ENCODE measurements at regions not wholly inside any gene's neighbourhood (a gene's known extent, or its start where the extent isn't known, plus 50 kb on each side); places are given as distances from the start of the nearest gene placed in this dataset.

DNA sequence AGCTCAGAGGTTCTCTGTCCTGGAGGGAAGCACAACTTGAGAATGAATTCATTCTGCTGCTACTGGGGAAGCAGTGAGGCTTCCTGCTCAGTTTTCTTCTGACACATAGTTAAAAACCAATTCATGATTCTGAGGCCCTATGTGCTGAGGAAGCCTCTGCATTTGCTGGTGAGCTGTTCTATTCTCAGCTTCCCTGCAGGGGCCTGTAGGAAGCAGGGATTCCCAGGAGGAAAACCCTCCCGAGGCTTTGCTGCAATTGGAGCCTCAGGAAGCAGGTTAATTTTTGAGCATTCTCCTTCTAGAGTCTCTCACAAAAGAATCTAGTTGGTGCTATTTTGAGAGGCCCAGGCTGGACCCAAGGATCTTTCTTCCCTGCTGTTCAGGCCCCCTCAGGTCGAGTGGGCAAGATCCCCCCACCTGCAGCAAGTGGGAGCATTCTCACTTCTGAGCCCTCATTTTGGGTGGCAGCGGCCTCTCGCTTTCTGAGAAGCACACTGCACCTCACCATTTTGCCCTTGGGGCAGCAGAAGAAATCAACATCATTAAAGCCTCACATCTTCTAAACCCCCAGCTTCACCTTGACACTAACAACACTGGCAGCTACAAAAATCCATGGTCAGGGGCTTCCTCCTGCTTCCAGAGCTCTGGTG, 197.5 kb upstream of the TSC22D2 start:
- FAIRE-seq, result no peak

DNA sequence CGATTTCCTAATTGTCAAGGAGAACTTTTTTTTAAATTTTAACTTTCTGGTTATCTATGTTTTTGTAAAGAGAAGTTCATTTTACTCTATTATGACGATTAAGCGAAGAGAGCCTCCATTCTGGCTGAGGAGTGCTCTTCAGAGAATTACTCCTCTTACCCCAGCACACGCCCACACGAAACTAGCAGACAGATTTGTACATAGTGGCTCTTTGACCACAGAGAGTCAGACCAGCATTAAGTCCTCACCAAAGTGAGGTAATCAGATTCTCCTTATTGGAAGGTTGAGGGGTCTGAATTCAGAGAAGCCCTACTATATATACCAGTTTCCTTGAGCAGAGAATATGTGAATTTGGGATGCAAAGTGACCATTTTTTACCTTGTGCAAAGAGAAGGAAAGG, 204.8 kb upstream of the TSC22D2 start:
- Histone ChIP-seq H3K4me2 (ENCODE audit: control insufficient read depth, extremely low read depth, insufficient read depth, low read depth, low read length) (no peak overlapping the region), H3K4me1 (ENCODE audit: control insufficient read depth, extremely low read depth, insufficient read depth, low read length) (no peaks in the 10 kb centered on the region), H3K79me2 (ENCODE audit: control insufficient read depth, insufficient read depth, low read length) (no peaks in the 10 kb centered on the region), H3K27ac (ENCODE audit: control insufficient read depth, insufficient read depth, low read length) (no peak overlapping the region), H3K9ac (ENCODE audit: control insufficient read depth, extremely low read depth, insufficient read depth, low read length) (no peak overlapping the region), H4K20me1 (ENCODE audit: control insufficient read depth, extremely low read depth, insufficient read depth, low read length) (no peaks in the 10 kb centered on the region), H3K4me3 (ENCODE audit: control insufficient read depth in 2 of 3, extremely low read depth in 1 of 3, insufficient read depth in 2 of 3, low read depth in 1 of 3, low read length in 3 of 3) (no peak overlapping the region), H3K9me3 (ENCODE audit: control insufficient read depth, low read depth, low read length) (no peaks in the 10 kb centered on the region), H3K27me3 (ENCODE audit: control insufficient read depth, extremely low read depth, insufficient read depth, low read length) (peaks cover 10% of the 10 kb centered on the region), H3K9me1 (ENCODE audit: control insufficient read depth, extremely low read depth, insufficient read depth, low read length) (no peaks in the 10 kb centered on the region), H3K36me3 (ENCODE audit: control insufficient read depth in 2 of 2, extremely low read depth in 1 of 2, insufficient read depth in 2 of 2, low read length in 2 of 2) (no peaks in the 10 kb centered on the region), H2AFZ (ENCODE audit: control insufficient read depth, low read length) (no peak overlapping the region)
- dilution Hi-C loops (cut with MboI; ENCODE audit: extremely low pct_ligation_motif_present, low sequenced_read_pairs), result no loop called here
- no peak for DNase-seq (ENCODE audit: low read depth, low spot score)
- FAIRE-seq, result no peak
- no peak for TF ChIP-seq EZH2 (IDR thresholded peaks at IDR 0.05; ENCODE audit: low read length)
- TF ChIP-seq, protein P1, sequence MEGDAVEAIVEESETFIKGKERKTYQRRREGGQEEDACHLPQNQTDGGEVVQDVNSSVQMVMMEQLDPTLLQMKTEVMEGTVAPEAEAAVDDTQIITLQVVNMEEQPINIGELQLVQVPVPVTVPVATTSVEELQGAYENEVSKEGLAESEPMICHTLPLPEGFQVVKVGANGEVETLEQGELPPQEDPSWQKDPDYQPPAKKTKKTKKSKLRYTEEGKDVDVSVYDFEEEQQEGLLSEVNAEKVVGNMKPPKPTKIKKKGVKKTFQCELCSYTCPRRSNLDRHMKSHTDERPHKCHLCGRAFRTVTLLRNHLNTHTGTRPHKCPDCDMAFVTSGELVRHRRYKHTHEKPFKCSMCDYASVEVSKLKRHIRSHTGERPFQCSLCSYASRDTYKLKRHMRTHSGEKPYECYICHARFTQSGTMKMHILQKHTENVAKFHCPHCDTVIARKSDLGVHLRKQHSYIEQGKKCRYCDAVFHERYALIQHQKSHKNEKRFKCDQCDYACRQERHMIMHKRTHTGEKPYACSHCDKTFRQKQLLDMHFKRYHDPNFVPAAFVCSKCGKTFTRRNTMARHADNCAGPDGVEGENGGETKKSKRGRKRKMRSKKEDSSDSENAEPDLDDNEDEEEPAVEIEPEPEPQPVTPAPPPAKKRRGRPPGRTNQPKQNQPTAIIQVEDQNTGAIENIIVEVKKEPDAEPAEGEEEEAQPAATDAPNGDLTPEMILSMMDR (optimal IDR thresholded peaks at IDR 0.05 in 1 of 3, IDR thresholded peaks at IDR 0.05 in 1 of 3, conservative IDR thresholded peaks at IDR 0.05 in 1 of 3; ENCODE audit: extremely low read depth in 1 of 3, insufficient read depth in 2 of 3, low read length in 3 of 3), result no peak

More for the DNA sequence above, 197.5 kb upstream of the TSC22D2 start:
- Histone ChIP-seq H3K79me2 (ENCODE audit: control insufficient read depth, insufficient read depth, low read length) (no peaks in the 10 kb centered on the region), H4K20me1 (ENCODE audit: control insufficient read depth, extremely low read depth, insufficient read depth, low read length) (no peaks in the 10 kb centered on the region), H3K27ac (ENCODE audit: control insufficient read depth, insufficient read depth, low read length) (no peak overlapping the region), H3K4me2 (ENCODE audit: control insufficient read depth, extremely low read depth, insufficient read depth, low read depth, low read length) (no peak overlapping the region), H3K27me3 (ENCODE audit: control insufficient read depth, extremely low read depth, insufficient read depth, low read length) (peaks cover 17% of the 10 kb centered on the region), H3K9me1 (ENCODE audit: control insufficient read depth, extremely low read depth, insufficient read depth, low read length) (no peaks in the 10 kb centered on the region), H3K9ac (ENCODE audit: control insufficient read depth, extremely low read depth, insufficient read depth, low read length) (no peak overlapping the region), H3K4me3 (ENCODE audit: control insufficient read depth in 2 of 3, extremely low read depth in 1 of 3, insufficient read depth in 2 of 3, low read depth in 1 of 3, low read length in 3 of 3) (no peak overlapping the region), H2AFZ (ENCODE audit: control insufficient read depth, low read length) (no peak overlapping the region), H3K9me3 (ENCODE audit: control insufficient read depth, low read depth, low read length) (no peaks in the 10 kb centered on the region), H3K4me1 (ENCODE audit: control insufficient read depth, extremely low read depth, insufficient read depth, low read length) (peaks cover 3% of the 10 kb centered on the region), H3K36me3 (ENCODE audit: control insufficient read depth in 2 of 2, extremely low read depth in 1 of 2, insufficient read depth in 2 of 2, low read length in 2 of 2) (no peaks in the 10 kb centered on the region)
- DNase-seq (ENCODE audit: low read depth, low spot score), result no peak
- TF ChIP-seq, protein P1 (optimal IDR thresholded peaks at IDR 0.05 in 1 of 3, IDR thresholded peaks at IDR 0.05 in 1 of 3, conservative IDR thresholded peaks at IDR 0.05 in 1 of 3; ENCODE audit: extremely low read depth in 1 of 3, insufficient read depth in 2 of 3, low read length in 3 of 3), result no peak
- TF ChIP-seq EZH2 (IDR thresholded peaks at IDR 0.05; ENCODE audit: low read length), result no peak
- dilution Hi-C loops (cut with MboI; ENCODE audit: extremely low pct_ligation_motif_present, low sequenced_read_pairs), result no loop called here
